ENCODE measurements at regions not wholly inside any gene's neighbourhood (a gene's known extent, or its start where the extent isn't known, plus 50 kb on each side); places are given as distances from the start of the nearest gene placed in this dataset.

DNA sequence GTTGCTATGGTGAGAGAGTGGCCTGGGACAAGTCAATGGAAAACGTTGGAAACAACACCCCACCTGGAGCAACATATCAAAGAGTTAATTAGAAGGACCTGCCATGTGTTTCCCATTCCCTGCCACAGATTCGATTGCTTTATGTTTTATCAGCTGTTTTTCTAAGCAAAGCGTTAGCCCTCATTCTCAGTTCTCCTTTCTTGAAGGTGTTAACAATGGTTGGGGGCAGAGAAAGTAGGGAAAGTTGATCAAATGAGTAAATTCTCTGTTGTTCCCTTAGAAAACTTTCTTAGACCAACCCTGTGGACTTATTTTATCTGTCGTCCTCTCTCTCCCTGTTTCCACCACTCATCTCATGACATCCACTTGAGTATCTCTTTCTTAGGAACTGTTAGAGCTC is 102.5 kb downstream of the ADAMTS15 start:
- TF ChIP-seq, protein P1, sequence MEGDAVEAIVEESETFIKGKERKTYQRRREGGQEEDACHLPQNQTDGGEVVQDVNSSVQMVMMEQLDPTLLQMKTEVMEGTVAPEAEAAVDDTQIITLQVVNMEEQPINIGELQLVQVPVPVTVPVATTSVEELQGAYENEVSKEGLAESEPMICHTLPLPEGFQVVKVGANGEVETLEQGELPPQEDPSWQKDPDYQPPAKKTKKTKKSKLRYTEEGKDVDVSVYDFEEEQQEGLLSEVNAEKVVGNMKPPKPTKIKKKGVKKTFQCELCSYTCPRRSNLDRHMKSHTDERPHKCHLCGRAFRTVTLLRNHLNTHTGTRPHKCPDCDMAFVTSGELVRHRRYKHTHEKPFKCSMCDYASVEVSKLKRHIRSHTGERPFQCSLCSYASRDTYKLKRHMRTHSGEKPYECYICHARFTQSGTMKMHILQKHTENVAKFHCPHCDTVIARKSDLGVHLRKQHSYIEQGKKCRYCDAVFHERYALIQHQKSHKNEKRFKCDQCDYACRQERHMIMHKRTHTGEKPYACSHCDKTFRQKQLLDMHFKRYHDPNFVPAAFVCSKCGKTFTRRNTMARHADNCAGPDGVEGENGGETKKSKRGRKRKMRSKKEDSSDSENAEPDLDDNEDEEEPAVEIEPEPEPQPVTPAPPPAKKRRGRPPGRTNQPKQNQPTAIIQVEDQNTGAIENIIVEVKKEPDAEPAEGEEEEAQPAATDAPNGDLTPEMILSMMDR (IDR thresholded peaks at IDR 0.05), result no peak
- no peak for TF ChIP-seq POLR2A (IDR thresholded peaks at IDR 0.05)

All from uterus (tissue), 2 donors.